ENCODE measurements at regions not wholly inside any gene's neighbourhood (a gene's known extent, or its start where the extent isn't known, plus 50 kb on each side); places are given as distances from the start of the nearest gene placed in this dataset.
"Not testable (repeated sequence)": the region's sequence is repeated elsewhere in the genome, so short reads cannot be mapped to it uniquely, and the experiment has no call there.

DNA sequence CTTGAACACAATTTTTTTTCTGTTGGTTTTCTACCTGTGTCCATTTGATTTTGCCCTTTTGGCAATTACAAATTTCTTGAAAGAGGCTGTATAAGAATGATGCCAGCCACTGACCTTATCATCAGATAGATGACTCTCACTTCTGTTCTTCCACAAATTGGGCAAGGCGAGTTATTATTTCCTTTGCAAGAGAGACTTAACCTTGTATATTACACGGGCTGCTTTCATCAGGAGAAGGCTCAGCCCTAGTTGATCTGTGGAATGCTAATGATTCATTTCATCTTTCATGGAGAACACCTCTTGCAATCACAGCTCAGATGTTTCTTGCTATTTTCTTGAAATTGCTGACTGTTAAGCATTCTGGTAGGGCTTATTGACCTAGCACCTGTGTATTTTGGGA, 1155.4 kb downstream of the STIM2 start:
- ATAC-seq (no peak), DNase-seq (no peak)
- no peaks in the 10 kb centered on the region for H3K27me3 Mint-ChIP-seq
- H3K27ac Mint-ChIP-seq = no peak overlapping the region
- H3K9me3 ChIP-seq (ENCODE audit: control insufficient read depth, low read length, poor library complexity, severe bottlenecking) = peaks cover 4% of the 10 kb centered on the region
- H3K4me3 Mint-ChIP-seq = no peak overlapping the region
- no peaks in the 10 kb centered on the region for H3K36me3 Mint-ChIP-seq (ENCODE audit: low read depth)
- no peaks in the 10 kb centered on the region for H3K4me1 Mint-ChIP-seq

DNA sequence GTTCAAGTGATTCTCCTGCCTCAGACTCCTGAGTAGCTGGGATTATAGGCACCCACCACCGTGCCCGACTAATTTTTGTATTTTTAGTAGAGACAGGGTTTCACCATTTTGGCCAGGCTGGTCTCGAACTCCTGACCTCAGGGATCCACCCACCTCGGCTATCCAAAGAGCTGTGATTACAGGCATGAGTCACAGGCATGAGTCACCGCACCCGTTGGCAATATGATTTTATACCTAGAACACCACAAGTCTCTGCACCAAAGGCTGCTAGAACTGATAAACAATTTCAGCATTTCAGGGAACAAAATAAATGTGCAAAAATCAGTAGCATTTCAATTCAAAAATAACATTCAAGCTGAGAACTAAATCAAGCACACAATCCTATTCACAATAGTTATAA, 1177.6 kb downstream of the STIM2 start:
- H3K36me3 Mint-ChIP-seq (ENCODE audit: low read depth); ATAC-seq; DNase-seq; H3K4me1 Mint-ChIP-seq; H3K27me3 Mint-ChIP-seq; H3K27ac Mint-ChIP-seq; H3K4me3 Mint-ChIP-seq; H3K9me3 ChIP-seq (ENCODE audit: control insufficient read depth, low read length, poor library complexity, severe bottlenecking): not testable (repeated sequence)

DNA sequence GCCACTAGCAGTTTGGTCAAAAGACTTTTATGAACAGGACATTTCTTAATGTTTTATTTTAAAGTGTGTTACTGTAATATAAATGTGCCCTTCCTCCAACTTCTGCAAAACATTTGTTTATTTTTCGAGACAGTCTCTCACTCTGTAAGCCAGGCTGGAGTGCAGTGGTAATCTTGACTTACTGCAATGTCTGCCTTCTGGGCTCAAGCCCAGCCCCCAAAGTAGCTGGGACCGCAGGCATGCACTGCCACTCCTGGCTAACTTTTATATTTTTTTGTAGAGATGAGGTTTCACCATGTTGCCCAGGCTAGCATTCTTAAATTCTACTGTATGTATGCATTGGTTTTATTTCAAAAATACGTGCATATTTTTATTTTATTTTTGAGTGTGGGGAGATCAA, 1201.9 kb downstream of the STIM2 start:
- H3K4me3 Mint-ChIP-seq = no peak overlapping the region
- H3K27ac Mint-ChIP-seq = no peak overlapping the region
- H3K4me1 Mint-ChIP-seq = no peaks in the 10 kb centered on the region
- no peaks in the 10 kb centered on the region for H3K27me3 Mint-ChIP-seq
- ATAC-seq = no peak
- no peaks in the 10 kb centered on the region for H3K36me3 Mint-ChIP-seq (ENCODE audit: low read depth)
- no peaks in the 10 kb centered on the region for H3K9me3 ChIP-seq (ENCODE audit: control insufficient read depth, low read length, poor library complexity, severe bottlenecking)
- DNase-seq = no peak

DNA sequence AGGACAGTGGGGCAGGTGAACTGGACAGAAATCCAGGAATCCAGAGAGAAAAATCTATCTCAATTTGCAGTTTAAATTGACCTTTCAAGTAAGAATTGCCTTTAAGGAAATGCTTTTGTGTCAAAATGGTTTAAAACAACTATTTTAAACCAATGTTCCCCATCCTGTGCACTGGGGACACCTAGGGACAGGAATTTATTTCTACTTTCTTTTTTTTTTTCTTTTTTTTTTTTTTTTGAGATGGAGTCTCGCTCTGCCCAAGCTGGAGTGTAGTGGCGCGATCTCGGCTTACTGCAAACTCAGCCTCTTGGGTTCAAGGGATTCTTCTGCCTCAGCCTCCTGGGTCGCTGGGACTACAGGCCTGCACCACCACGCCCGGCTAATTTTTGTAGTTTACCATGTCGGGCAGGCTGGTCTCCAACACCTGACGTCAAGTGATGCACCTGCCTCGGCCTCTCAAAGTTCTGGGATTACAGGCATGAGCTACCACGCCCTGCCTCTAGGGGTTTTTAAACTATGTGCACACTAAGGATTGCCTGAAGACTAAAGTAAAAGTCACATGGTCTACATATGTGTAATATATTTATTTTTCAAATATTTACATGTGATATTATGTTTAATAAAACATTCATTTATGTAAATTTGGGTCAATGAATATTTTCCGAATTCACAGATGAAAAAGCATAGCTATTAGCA, 1213.4 kb downstream of the STIM2 start:
- H3K4me1 Mint-ChIP-seq = no peaks in the 10 kb centered on the region
- no peaks in the 10 kb centered on the region for H3K36me3 Mint-ChIP-seq (ENCODE audit: low read depth)
- no peak overlapping the region for H3K27ac Mint-ChIP-seq
- DNase-seq = no peak
- H3K4me3 Mint-ChIP-seq = no peak overlapping the region
- ATAC-seq = no peak
- H3K27me3 Mint-ChIP-seq = no peaks in the 10 kb centered on the region
- H3K9me3 ChIP-seq (ENCODE audit: control insufficient read depth, low read length, poor library complexity, severe bottlenecking) = no peaks in the 10 kb centered on the region

DNA sequence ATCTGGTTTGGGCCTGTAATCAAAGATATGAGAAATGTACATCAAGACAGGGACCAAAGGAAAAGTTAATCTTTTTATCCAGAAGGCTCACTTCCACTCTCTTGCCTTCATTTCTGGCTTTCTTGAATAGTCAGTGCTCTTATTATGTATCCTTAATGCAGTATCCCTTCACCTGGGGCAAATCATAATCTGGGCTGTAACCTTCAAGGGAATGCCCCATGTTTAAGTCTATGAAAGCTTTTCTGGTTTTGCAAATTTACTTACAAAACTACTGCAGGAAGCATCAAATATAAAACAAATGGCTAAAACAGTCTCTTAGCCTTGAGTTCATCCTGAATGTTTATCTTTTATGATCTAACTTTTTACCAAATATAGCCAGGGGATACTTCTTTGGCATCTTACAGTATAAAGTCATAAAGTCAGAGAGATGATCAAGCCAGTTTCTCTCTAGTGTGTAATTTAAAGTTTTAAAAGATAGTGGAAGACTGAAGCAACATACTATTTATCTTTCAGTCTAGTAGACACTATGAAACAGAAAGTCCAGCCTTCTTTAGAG, 1214.8 kb downstream of the STIM2 start:
- ATAC-seq (no peak), DNase-seq (no peak)
- H3K9me3 ChIP-seq (ENCODE audit: control insufficient read depth, low read length, poor library complexity, severe bottlenecking) = no peaks in the 10 kb centered on the region
- no peak overlapping the region for H3K27ac Mint-ChIP-seq
- H3K36me3 Mint-ChIP-seq (ENCODE audit: low read depth) = no peaks in the 10 kb centered on the region
- H3K4me1 Mint-ChIP-seq = no peaks in the 10 kb centered on the region
- H3K27me3 Mint-ChIP-seq = no peaks in the 10 kb centered on the region
- no peak overlapping the region for H3K4me3 Mint-ChIP-seq

DNA sequence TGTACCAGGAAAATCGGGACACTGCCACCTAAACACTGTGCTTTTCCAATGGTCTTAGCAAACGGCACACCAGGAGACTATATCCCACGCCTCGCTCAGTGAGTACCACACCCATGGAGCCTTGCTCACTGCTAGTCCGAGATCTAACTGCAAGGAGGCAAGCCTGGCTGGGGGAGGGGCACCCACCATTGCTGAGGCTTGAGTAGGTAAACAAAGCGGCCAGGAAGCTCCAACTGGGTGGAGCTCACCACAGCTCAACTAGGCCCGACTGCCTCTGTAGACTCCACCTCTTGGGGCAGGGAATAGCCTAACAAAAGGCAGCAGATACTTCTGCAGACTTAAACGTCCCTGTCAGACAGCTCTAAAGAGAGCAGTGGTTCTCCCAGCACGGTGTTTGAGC, 1216.6 kb downstream of the STIM2 start:
- not testable (repeated sequence) for H3K4me1 Mint-ChIP-seq; H3K27me3 Mint-ChIP-seq; H3K36me3 Mint-ChIP-seq (ENCODE audit: low read depth); H3K9me3 ChIP-seq (ENCODE audit: control insufficient read depth, low read length, poor library complexity, severe bottlenecking); DNase-seq; ATAC-seq; H3K27ac Mint-ChIP-seq; H3K4me3 Mint-ChIP-seq

DNA sequence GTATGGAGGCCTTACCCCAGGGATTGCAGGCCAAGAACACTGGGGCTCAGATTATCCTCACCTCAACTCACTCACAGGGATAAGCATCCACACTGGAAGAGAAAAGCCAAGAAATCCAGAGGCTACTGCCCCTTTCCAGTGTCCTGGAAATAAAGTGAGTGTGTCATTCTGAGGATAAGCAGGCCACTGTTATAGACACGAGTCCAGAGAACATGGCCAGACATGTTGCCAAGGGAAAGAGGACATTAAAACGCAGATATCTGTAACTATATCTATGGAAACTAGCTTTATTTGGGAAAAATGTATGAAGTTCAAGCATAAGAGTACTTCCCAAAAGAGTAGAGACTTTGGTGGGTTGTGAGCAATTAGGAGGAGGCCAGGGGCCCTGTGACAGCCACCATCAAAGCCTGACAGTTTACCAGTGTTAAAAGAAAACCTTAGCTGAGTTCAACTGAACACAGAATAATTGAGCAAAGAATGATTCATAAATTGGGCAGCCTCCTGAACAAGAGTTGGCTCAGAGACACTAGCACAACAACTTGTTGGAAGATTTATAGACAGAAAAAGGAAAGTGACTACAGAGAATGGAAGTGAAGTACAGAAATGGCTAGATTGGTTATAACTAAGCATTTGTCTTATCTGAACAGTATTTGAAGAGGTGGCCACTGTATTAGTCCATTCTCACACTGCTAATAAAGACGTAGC, 1222.2 kb downstream of the STIM2 start:
- Mint-ChIP-seq H3K27me3 (no peaks in the 10 kb centered on the region), H3K4me3 (no peak overlapping the region), H3K27ac (no peak overlapping the region), H3K36me3 (ENCODE audit: low read depth) (no peaks in the 10 kb centered on the region), H3K4me1 (no peaks in the 10 kb centered on the region)
- DNase-seq = no peak
- H3K9me3 ChIP-seq (ENCODE audit: control insufficient read depth, low read length, poor library complexity, severe bottlenecking) = no peaks in the 10 kb centered on the region
- ATAC-seq = no peak

DNA sequence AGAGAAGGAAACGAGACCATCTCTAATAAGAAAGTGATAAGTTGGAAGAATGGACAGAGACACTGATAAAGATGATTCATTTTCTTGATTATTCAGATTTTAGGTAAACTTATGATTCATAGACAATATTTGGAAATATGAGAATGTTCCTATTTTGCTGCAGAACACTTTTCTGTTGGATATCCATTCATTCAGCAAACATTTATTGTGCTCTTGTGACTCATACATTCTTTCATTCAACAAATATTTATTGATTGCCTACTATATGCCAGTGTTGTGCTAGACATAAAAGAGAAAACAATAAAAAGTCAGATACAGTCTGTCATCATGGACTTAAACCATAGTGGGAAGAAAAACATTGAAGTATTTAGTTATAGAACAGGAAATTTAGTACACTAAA, 1232.0 kb downstream of the STIM2 start:
- H3K4me1 Mint-ChIP-seq = no peaks in the 10 kb centered on the region
- no peaks in the 10 kb centered on the region for H3K36me3 Mint-ChIP-seq (ENCODE audit: low read depth)
- no peak overlapping the region for H3K4me3 Mint-ChIP-seq
- H3K27ac Mint-ChIP-seq = no peak overlapping the region
- ATAC-seq = no peak
- DNase-seq = no peak
- no peaks in the 10 kb centered on the region for H3K27me3 Mint-ChIP-seq
- no peaks in the 10 kb centered on the region for H3K9me3 ChIP-seq (ENCODE audit: control insufficient read depth, low read length, poor library complexity, severe bottlenecking)

DNA sequence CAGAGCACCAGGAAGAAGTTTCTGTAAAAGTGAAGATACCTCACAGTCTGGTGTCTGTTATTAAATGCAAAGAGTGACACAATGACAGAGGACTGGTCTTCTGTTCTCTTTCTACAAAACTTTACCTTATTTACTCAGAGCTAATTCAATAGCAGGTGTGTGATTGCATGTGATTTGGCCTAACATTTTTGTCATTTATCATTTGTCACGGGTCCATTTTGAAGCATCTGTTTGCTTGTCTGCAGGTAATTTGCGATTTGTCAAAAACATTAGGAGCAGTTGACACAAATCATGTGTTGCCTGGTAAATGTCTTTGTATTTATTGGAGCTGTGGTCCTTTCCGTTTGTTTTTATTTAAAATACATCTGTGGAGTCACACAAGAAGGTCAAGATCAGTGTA, 1232.4 kb downstream of the STIM2 start:
- Mint-ChIP-seq H3K4me3 (no peak overlapping the region), H3K36me3 (ENCODE audit: low read depth) (no peaks in the 10 kb centered on the region), H3K4me1 (no peaks in the 10 kb centered on the region), H3K27ac (no peak overlapping the region), H3K27me3 (no peaks in the 10 kb centered on the region)
- ATAC-seq (no peak), DNase-seq (no peak)
- no peaks in the 10 kb centered on the region for H3K9me3 ChIP-seq (ENCODE audit: control insufficient read depth, low read length, poor library complexity, severe bottlenecking)

DNA sequence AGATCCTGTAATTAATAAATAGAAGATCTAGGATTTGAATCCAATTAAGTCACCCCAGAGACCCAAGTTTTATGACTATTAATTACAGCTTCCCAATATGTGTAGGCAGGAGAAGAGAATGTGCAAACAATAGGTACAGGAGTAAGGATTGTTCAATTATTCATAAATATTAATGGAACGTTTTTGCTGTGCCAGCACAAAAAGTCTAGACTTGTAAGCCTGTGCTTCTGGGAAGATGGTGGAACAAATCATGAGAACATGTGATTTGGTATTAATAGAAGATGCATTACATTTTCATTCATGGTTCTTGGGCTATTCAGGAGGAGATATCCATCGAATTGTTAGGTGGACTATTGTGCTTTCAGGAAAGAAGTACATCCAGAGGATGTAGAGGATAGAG, 1240.9 kb downstream of the STIM2 start:
- H3K36me3 Mint-ChIP-seq (ENCODE audit: low read depth) = no peaks in the 10 kb centered on the region
- no peaks in the 10 kb centered on the region for H3K27me3 Mint-ChIP-seq
- no peaks in the 10 kb centered on the region for H3K4me1 Mint-ChIP-seq
- H3K27ac Mint-ChIP-seq = no peak overlapping the region
- H3K4me3 Mint-ChIP-seq = no peak overlapping the region
- DNase-seq (no peak), ATAC-seq (no peak)
- H3K9me3 ChIP-seq (ENCODE audit: control insufficient read depth, low read length, poor library complexity, severe bottlenecking) = no peaks in the 10 kb centered on the region

DNA sequence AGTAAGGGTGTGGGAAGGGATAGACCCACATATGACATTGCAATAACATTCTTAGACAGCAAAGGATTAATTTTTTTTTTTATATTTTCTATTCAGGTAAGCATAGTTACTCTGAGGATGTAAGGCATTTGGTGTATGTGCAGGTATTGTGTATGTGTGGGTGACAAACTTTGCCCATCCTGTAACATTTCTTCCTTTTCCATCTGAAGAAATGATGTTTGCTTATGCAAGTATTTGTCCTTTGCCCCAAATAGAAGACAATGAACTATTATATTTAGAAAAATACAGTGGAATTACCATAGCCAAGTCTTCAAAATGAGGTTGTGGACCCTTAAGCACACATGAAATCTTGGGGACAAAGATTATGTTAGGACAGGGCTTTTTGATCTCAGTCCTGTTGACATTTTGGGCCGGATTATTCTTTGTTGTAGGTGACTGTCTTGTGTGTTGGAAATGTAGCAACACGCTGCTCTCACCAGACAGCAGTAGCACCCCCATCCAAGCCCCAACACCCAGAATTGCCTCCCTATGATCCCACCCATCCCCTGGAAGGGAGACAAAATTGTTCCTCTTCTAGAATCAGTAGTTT, 1244.7 kb downstream of the STIM2 start:
- DNase-seq = no peak
- no peak for ATAC-seq
- Mint-ChIP-seq H3K27ac (no peak overlapping the region), H3K4me3 (no peak overlapping the region), H3K36me3 (ENCODE audit: low read depth) (no peaks in the 10 kb centered on the region), H3K4me1 (no peaks in the 10 kb centered on the region), H3K27me3 (no peaks in the 10 kb centered on the region)
- H3K9me3 ChIP-seq (ENCODE audit: control insufficient read depth, low read length, poor library complexity, severe bottlenecking) = no peaks in the 10 kb centered on the region

DNA sequence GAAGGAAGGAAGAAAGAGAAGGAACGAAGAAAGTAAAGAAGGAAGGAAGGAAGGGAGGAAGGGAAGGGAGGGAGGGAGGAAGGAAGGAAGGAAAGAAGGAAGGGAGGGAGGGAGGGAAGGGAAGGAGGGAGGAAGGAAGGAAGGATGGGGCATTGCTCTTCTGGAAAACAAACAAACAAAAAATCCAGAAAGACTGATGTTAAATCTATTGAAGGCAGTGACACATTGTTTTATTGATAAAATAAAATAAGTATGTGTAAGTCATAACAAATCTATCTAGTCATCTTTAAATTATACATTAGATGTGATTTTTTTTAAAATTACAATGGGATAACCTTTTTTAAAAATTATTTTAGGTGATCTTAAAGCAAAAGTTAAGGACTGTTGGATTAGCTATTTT, 1245.5 kb downstream of the STIM2 start:
- H3K27ac Mint-ChIP-seq = no peak overlapping the region
- DNase-seq (no peak), ATAC-seq (no peak)
- no peaks in the 10 kb centered on the region for H3K4me1 Mint-ChIP-seq
- no peaks in the 10 kb centered on the region for H3K36me3 Mint-ChIP-seq (ENCODE audit: low read depth)
- H3K27me3 Mint-ChIP-seq = no peaks in the 10 kb centered on the region
- H3K9me3 ChIP-seq (ENCODE audit: control insufficient read depth, low read length, poor library complexity, severe bottlenecking) = no peaks in the 10 kb centered on the region
- no peak overlapping the region for H3K4me3 Mint-ChIP-seq

DNA sequence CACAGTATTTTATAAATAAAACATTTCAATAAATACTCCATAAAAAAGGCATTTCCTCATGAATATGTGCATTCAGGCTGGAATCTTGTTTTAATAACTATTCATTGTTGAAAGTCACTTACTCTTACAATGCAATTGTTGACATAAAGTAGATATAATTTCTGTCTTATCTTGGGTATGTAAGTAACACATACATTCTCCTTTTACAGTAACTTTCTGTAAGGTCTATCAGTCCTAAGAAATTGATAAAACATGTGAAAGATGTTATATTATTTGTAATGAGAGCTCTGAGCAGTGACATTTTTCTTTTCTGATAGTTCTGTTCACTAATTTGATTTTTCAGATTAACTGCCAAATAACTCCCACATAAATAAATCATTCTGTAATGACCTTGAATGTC, 1249.2 kb downstream of the STIM2 start:
- Mint-ChIP-seq H3K27ac (no peak overlapping the region), H3K27me3 (no peaks in the 10 kb centered on the region), H3K36me3 (ENCODE audit: low read depth) (no peaks in the 10 kb centered on the region), H3K4me3 (no peak overlapping the region), H3K4me1 (no peaks in the 10 kb centered on the region)
- no peak for DNase-seq
- no peak for ATAC-seq
- no peaks in the 10 kb centered on the region for H3K9me3 ChIP-seq (ENCODE audit: control insufficient read depth, low read length, poor library complexity, severe bottlenecking)

Data from T-helper 17 cell (primary cell).